ENCODE measurements at regions not wholly inside any gene's neighbourhood (a gene's known extent, or its start where the extent isn't known, plus 50 kb on each side); places are given as distances from the start of the nearest gene placed in this dataset.

GRCh38 chr15:69946870-69947269 lies 150.8 kb downstream of the TLE3 start:
- no peak for TF ChIP-seq CTCF (conservative IDR thresholded peaks at IDR 0.05)
- no peak for TF ChIP-seq EZH2 (IDR thresholded peaks at IDR 0.05; ENCODE audit: low read depth)

All from PC-9 (cell line).